Naive thymus-derived CD4-positive, alpha-beta T cell (primary cell): ENCODE measurements at regions not wholly inside any gene's neighbourhood (a gene's known extent, or its start where the extent isn't known, plus 50 kb on each side); places are given as distances from the start of the nearest gene placed in this dataset.
"Not testable (repeated sequence)": the region's sequence is repeated elsewhere in the genome, so short reads cannot be mapped to it uniquely, and the experiment has no call there.

Source experiments
- ATAC-seq: fragments of 150-1000 bp; cut with Tn5 transposase; 2 replicates; pipeline ENCODE4 v1.10.0; 2021; ENCODE audit warnings: mild to moderate bottlenecking, moderate library complexity
- CTCF ChIA-PET: fragments of 350-600 bp; sonication (Branson Sonifier 250); formaldehyde crosslinking; loops from one replicate; lab custom pipeline; 2021; ENCODE audit warnings: antibody characterized with exemption; lab: Charles Lee
- POLR2A ChIA-PET: fragments of 350-600 bp; sonication (Branson Sonifier 250); formaldehyde crosslinking; loops from one replicate; lab custom pipeline; 2021; ENCODE audit warnings: antibody characterized with exemption, inconsistent platforms; lab: Charles Lee
- DNase-seq, 9 donors: peaks; one replicate each; pipeline versions ENCODE4 v3.0.0 to v3.0.0-alpha.2; 2020 to 2022; ENCODE audit warnings: mixed read lengths in 1 of 9
- H3K27ac ChIP-seq: one replicate; pipeline ENCODE4 v1.7.0; 2013; ENCODE audit warnings: mild to moderate bottlenecking, low read depth, low read length, moderate library complexity
- H3K27me3 ChIP-seq, 2 donors: one replicate each; pipeline ENCODE4 v1.7.0; 2013; ENCODE audit warnings: low read length in 2 of 2, mild to moderate bottlenecking in 2 of 2, moderate library complexity in 2 of 2; ENCODE audit not compliant: control insufficient read depth in 2 of 2, insufficient read depth in 2 of 2
- H3K36me3 ChIP-seq, 3 experiments: 1 replicate in 2 of 3; 2 replicates in 1 of 3; pipeline ENCODE4 v1.7.0; 2013; ENCODE audit warnings: low read length in 3 of 3, mild to moderate bottlenecking in 3 of 3, moderate library complexity in 1 of 3; ENCODE audit not compliant: insufficient read depth in 3 of 3, control insufficient read depth in 2 of 3
- H3K4me1 ChIP-seq, 2 donors: one replicate each; pipeline ENCODE4 v1.7.0; 2013; ENCODE audit warnings: low read length in 2 of 2, mild to moderate bottlenecking in 2 of 2, moderate library complexity in 1 of 2; ENCODE audit not compliant: control insufficient read depth in 2 of 2, insufficient read depth in 2 of 2
- H3K4me3 ChIP-seq: 2 replicates; pipeline ENCODE4 v1.7.0; 2013; ENCODE audit warnings: mild to moderate bottlenecking, low read length
- H3K9me3 ChIP-seq, 3 experiments: 1 replicate in 2 of 3; 2 replicates in 1 of 3; pipeline ENCODE4 v1.7.0; 2013; ENCODE audit warnings: low read length in 3 of 3; ENCODE audit not compliant: control insufficient read depth in 2 of 3
- H3K27ac Mint-ChIP-seq, 9 donors: one replicate each; pipeline ENCODE4 v1.8.0; 2020 to 2022; ENCODE audit warnings: mixed read lengths in 9 of 9, mild to moderate bottlenecking in 8 of 9, moderate library complexity in 5 of 9, inconsistent platforms in 2 of 9
- H3K27me3 Mint-ChIP-seq, 5 donors: one replicate each; pipeline ENCODE4 v1.8.0; 2021 to 2022; ENCODE audit warnings: mixed read lengths in 5 of 5, mild to moderate bottlenecking in 1 of 5
- H3K36me3 Mint-ChIP-seq, 5 donors: one replicate each; pipeline ENCODE4 v1.8.0; 2020 to 2022; ENCODE audit warnings: mixed read lengths in 5 of 5, mild to moderate bottlenecking in 3 of 5, inconsistent platforms in 1 of 5
- H3K4me1 Mint-ChIP-seq, 7 donors: one replicate each; pipeline ENCODE4 v1.8.0; 2020 to 2022; ENCODE audit warnings: mixed read lengths in 7 of 7, mild to moderate bottlenecking in 3 of 7, inconsistent platforms in 1 of 7
- H3K4me3 Mint-ChIP-seq, 10 donors: one replicate each; pipeline ENCODE4 v1.8.0; 2020 to 2022; ENCODE audit warnings: mild to moderate bottlenecking in 10 of 10, mixed read lengths in 10 of 10, moderate library complexity in 6 of 10, inconsistent platforms in 2 of 10
- H3K9me3 Mint-ChIP-seq, 11 donors: one replicate each; pipeline ENCODE4 v1.8.0; 2020 to 2022; ENCODE audit warnings: mixed read lengths in 11 of 11, mild to moderate bottlenecking in 4 of 11, inconsistent platforms in 1 of 11, moderate library complexity in 1 of 11
- intact Hi-C, 2 donors: fragments of 100-400 bp; cut with micrococcal nuclease; formaldehyde crosslinking; loops; one replicate each; pipeline ENCODE4 v1.15.1; 2023

DNA sequence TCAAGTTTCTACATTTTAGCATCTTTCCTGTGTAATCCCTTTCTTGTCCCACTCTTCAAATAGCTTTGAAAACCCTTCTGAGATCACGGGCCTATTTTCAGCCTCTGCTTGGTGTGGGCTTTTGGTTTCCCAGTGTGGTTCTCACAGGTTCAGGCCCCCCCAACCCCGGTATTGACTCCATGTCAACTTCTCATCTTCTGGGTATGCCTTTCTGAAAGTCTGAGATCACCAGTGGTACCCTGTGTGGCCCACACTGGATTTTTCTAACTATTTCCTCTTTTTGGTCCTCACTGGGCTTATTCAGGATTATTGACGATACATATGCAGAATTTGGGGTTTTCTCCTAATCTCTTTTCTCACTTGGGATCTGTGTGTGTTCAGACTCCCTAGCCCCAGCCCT, 146.9 kb upstream of the PLGLB2 start:
- POLR2A ChIA-PET, H3K4me1 ChIP-seq, H3K27me3 Mint-ChIP-seq, ATAC-seq, H3K4me3 ChIP-seq, intact Hi-C loops, H3K27me3 ChIP-seq, H3K9me3 Mint-ChIP-seq, H3K36me3 Mint-ChIP-seq, H3K27ac ChIP-seq, H3K9me3 ChIP-seq, DNase-seq, H3K27ac Mint-ChIP-seq, CTCF ChIA-PET, H3K4me1 Mint-ChIP-seq, H3K36me3 ChIP-seq, H3K4me3 Mint-ChIP-seq: not testable (repeated sequence)

DNA sequence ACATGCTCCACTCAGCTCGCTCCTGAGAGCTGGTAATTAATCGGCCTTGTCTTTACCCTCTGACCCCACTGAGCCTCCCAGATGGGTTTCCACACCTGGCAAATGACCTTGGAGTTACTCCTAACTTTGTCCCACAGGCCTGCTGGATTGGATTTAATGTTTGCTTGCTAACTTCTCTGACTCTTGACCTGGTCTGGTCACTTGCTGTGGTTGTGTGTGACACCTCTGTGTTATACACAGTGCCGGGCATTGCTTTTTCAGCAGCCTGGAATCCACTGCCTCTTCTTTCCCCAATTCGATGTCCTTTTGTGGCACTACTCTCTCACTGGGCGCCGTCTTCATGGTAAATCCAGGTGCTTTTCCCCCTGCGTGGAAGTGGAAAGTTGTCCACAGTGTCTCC, 145.8 kb upstream of the PLGLB2 start:
- H3K27ac Mint-ChIP-seq, DNase-seq, ATAC-seq, CTCF ChIA-PET, POLR2A ChIA-PET, H3K27me3 ChIP-seq, H3K4me1 ChIP-seq, H3K4me3 ChIP-seq, H3K27ac ChIP-seq, H3K9me3 ChIP-seq, H3K36me3 Mint-ChIP-seq, H3K4me3 Mint-ChIP-seq, H3K4me1 Mint-ChIP-seq, H3K27me3 Mint-ChIP-seq, intact Hi-C loops, H3K9me3 Mint-ChIP-seq, H3K36me3 ChIP-seq: not testable (repeated sequence)

GRCh38 chr2:87602728-87603127, 145.2 kb upstream of the PLGLB2 start:
- H3K4me1 ChIP-seq, H3K27me3 ChIP-seq, H3K27ac Mint-ChIP-seq, POLR2A ChIA-PET, ATAC-seq, H3K4me1 Mint-ChIP-seq, DNase-seq, H3K4me3 ChIP-seq, CTCF ChIA-PET, H3K4me3 Mint-ChIP-seq, H3K9me3 Mint-ChIP-seq, H3K27ac ChIP-seq, H3K36me3 ChIP-seq, H3K9me3 ChIP-seq, intact Hi-C loops, H3K27me3 Mint-ChIP-seq, H3K36me3 Mint-ChIP-seq: not testable (repeated sequence)

- CTCF ChIA-PET, H3K4me3 Mint-ChIP-seq, H3K9me3 ChIP-seq, H3K27me3 ChIP-seq, H3K4me1 Mint-ChIP-seq, ATAC-seq, POLR2A ChIA-PET, H3K36me3 ChIP-seq, H3K36me3 Mint-ChIP-seq, H3K4me1 ChIP-seq, intact Hi-C loops, H3K4me3 ChIP-seq, H3K27ac ChIP-seq, DNase-seq, H3K9me3 Mint-ChIP-seq, H3K27me3 Mint-ChIP-seq: not testable (repeated sequence)
- peak overlapping the region in 1 of 9 donors; percentile 42 for H3K27ac Mint-ChIP-seq
Observed at GRCh38 chr2:87603418-87604278, 144.2 kb upstream of the PLGLB2 start.

DNA sequence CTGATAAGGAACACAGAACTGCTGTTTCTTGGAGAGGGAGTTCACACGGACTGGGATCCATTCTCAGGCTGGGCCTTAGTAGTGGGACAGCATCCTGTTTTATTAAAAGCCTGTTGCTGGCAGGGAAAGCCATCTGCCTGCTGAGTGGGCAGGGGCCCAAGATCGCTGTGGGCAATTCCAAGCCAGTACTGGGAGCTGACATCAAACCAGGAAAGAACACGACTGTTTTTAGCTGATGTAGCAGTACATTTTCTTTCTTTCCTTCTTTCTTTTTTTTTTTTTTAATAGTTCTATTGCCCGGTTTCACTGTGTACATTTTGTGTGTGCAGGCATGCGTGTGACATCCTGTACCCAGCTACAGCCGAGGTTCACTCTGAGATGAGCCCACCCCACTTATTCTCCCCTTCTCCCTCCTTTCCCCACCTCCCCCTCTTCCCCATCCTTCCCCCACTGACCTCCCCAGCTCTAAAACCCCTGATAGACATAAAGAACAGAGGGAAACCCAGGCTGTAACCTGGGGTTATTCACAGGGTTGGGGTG, 143.5 kb upstream of the PLGLB2 start:
- H3K9me3 Mint-ChIP-seq, ATAC-seq, H3K4me1 ChIP-seq, H3K27me3 Mint-ChIP-seq, H3K4me3 ChIP-seq, H3K36me3 ChIP-seq, H3K27ac Mint-ChIP-seq, H3K36me3 Mint-ChIP-seq, H3K9me3 ChIP-seq, H3K4me1 Mint-ChIP-seq, H3K4me3 Mint-ChIP-seq, H3K27ac ChIP-seq, CTCF ChIA-PET, DNase-seq, POLR2A ChIA-PET, H3K27me3 ChIP-seq, intact Hi-C loops: not testable (repeated sequence)

DNA sequence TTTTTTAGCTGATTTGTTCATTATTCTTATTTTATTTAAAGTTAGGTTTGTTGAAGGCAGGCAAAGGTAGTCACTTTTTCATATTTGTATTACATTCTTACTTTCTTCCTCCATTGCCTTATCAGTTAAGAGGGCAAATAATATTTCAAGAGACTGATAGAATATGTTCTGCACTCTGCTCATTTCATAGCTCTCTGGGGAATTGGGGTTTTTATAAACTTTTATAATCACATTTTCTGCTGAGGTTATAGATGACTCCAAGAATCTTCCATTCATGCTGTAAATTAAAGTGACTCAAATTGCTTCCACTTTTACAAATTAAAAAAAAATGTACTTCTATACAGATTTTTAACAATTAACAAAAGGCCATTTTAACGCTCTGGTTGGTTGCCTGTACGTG, 142.9 kb upstream of the PLGLB2 start:
- ATAC-seq, H3K9me3 Mint-ChIP-seq, POLR2A ChIA-PET, H3K4me3 Mint-ChIP-seq, H3K27ac ChIP-seq, H3K9me3 ChIP-seq, intact Hi-C loops, DNase-seq, H3K36me3 Mint-ChIP-seq, H3K27me3 Mint-ChIP-seq, H3K4me3 ChIP-seq, H3K36me3 ChIP-seq, H3K27ac Mint-ChIP-seq, H3K4me1 Mint-ChIP-seq, CTCF ChIA-PET, H3K27me3 ChIP-seq, H3K4me1 ChIP-seq: not testable (repeated sequence)
